ENCODE measurements at regions not wholly inside any gene's neighbourhood (a gene's known extent, or its start where the extent isn't known, plus 50 kb on each side); places are given as distances from the start of the nearest gene placed in this dataset.

GRCh38 chr10:52394246-52394645 lies 80.2 kb downstream of the DKK1 start:
- no CpG with 5 or more reads among the region's 1 CpG for WGBS (ENCODE audit: extremely low coverage, insufficient read length, low lambda C conversion rate)
- no peaks in the 10 kb centered on the region for H3K36me3 Mint-ChIP-seq (ENCODE audit: insufficient read depth in 1 of 3, low read depth in 3 of 3)
- no peak overlapping the region for H4K5ac ChIP-seq (ENCODE audit: insufficient read length, low read depth, low read length)
- H3K4me1 ChIP-seq (ENCODE audit: insufficient read depth, low read length): no peaks in the 10 kb centered on the region
- H3K23ac ChIP-seq (ENCODE audit: insufficient read length, low read depth, low read length): no peak overlapping the region
- no peaks in the 10 kb centered on the region for H3K79me1 ChIP-seq (ENCODE audit: insufficient read depth, low read depth, low read length, poor library complexity, severe bottlenecking)
- H4K8ac ChIP-seq (replicated peaks; ENCODE audit: insufficient read length, low read depth, low read length): no peak overlapping the region
- H3T11ph ChIP-seq (ENCODE audit: low read length): no peak overlapping the region
- H2BK5ac ChIP-seq (ENCODE audit: insufficient read length, low read length): no peak overlapping the region
- H2BK12ac ChIP-seq (ENCODE audit: insufficient read length, low read depth, low read length): no peak overlapping the region
- H4K20me1 ChIP-seq (ENCODE audit: control insufficient read depth, insufficient read depth, insufficient read length): no peaks in the 10 kb centered on the region
- DNase-seq: no peak
- no peak overlapping the region for H2BK120ac ChIP-seq (ENCODE audit: low read depth, low read length, poor library complexity, severe bottlenecking)
- no peak overlapping the region for H3K14ac ChIP-seq (ENCODE audit: insufficient read depth, low read length)
- H4K91ac ChIP-seq (ENCODE audit: insufficient read length, low read depth, low read length): no peak overlapping the region
- no peak overlapping the region for H3K56ac ChIP-seq (ENCODE audit: insufficient read length, low read depth, low read length)
- H3K9ac ChIP-seq (ENCODE audit: extremely low read depth, insufficient read length, low read length): no peak overlapping the region
- TF ChIP-seq CTCF (conservative IDR thresholded peaks at IDR 0.05): no peak
- H3K4me1 Mint-ChIP-seq: no peaks in the 10 kb centered on the region
- no peak overlapping the region for H2BK15ac ChIP-seq (ENCODE audit: low read depth, low read length)
- H3K79me2 ChIP-seq (ENCODE audit: insufficient read depth, low read length): no peaks in the 10 kb centered on the region
- no peaks in the 10 kb centered on the region for H3K27me3 ChIP-seq (ENCODE audit: insufficient read depth, low read length)
- H3K9me3 ChIP-seq (ENCODE audit: control insufficient read depth, low read depth, low read length): no peaks in the 10 kb centered on the region
- no peak overlapping the region for H2BK20ac ChIP-seq (ENCODE audit: low read depth, low read length, poor library complexity, severe bottlenecking)
- H3K23me2 ChIP-seq (ENCODE audit: insufficient read length, low read depth, low read length, poor library complexity, severe bottlenecking): no peaks in the 10 kb centered on the region
- H3K4me2 ChIP-seq (ENCODE audit: insufficient read depth, insufficient read length, low read length): no peak overlapping the region
- no peak overlapping the region for H3K27ac ChIP-seq (ENCODE audit: insufficient read length, low read depth, low read length)
- no peaks in the 10 kb centered on the region for H3K27me3 Mint-ChIP-seq (ENCODE audit: low read depth)
- no peak overlapping the region for H3K27ac Mint-ChIP-seq
- H2AK5ac ChIP-seq (ENCODE audit: insufficient read length, low read length): no peak overlapping the region
- no peak overlapping the region for H3K4me3 Mint-ChIP-seq
- H3K4ac ChIP-seq (ENCODE audit: low read depth, low read length): no peak overlapping the region
- no peaks in the 10 kb centered on the region for H3K9me3 Mint-ChIP-seq
- H3K18ac ChIP-seq (ENCODE audit: insufficient read length, low read depth, low read length): no peak overlapping the region
- no peak overlapping the region for H2AFZ ChIP-seq (ENCODE audit: low read length)
